GM21526 (cell line): ENCODE measurements at regions not wholly inside any gene's neighbourhood (a gene's known extent, or its start where the extent isn't known, plus 50 kb on each side); places are given as distances from the start of the nearest gene placed in this dataset.

Source experiments
- ATAC-seq: cut with Tn5 transposase; IDR thresholded peaks from one replicate; pipeline ENCODE4 v1.9.1; 2021; ENCODE audit warnings: moderate library complexity; ENCODE audit not compliant: unreplicated experiment, low FRiP score

DNA sequence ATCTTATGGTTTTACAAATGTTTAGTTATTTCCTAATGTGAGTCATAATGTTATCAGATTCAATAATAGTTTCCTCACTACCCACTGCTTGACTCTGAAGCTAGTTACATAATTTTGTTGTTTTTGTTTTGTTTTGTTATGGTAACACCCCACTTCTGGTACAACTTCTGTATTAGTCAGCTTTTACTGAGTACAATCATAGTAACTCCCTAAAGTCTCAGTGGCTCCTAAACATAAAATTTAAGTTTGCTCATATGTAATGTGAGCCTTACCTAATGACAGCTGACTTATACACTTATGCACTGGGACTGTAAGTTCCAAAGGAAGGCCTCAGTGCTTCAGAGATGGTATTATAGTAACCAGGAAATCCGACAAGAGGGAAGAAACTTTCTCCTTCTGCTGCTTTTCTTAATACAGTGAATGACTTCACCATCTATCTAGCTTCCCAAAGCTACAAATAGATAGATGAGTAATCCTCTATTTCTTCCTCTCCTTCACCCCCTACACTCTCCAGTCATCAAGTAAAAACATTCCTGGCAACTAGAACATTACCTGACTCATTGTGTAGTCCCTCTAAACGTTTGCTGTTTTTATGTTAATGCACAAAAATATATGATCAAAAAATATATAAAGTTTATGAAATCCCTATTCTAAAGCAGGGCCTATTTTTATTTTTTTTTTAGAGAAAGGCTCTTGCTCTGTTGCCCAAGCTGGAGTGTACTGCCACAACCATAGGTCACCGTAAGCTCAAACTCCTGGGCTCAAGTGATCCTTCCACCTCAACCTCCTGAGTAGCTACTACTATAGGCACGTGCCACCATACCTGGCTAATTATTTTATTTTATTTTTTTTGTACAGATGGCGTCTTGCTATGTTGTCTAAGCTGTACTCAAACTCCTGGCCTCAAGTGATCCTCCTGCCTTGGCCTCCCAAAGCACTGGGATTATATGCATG is 563.0 kb downstream of the SOX6 start:
- no peak for ATAC-seq

DNA sequence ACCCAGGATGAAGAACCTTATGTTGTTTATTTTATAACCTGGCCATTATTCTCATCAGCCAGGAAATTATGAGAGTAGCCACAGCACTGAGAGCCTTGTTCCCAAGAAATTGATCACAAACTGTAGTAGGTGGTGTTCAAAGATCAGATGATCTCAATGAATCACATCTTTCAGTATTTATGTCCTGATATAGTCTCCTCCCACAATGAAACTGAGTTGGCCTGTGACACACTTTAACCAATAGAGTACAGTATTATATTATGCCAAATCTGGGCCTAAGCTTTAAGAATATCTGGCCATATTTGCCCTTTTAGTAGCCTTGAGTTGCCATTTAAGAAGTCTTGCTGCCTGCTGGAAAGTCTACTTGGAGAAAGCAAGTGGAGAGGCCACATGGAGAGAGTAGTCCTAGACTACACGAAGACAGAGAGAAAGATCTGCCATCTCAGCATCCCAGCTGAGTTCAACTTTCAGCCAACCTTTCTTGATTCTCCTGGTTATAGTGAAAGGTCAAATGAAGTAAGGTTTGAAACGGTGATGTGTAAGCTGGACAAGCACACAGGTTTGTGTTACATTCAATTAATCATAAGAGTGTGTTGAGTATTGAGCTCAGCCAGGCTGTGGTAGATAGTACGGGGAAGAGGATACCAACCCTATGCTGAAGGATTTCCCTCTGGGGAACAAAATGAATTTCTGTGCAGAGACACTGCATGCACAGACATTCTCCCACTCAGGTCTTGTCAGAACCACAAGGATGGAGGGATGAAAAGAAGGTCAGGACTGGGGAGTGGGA is 561.8 kb downstream of the SOX6 start:
- ATAC-seq, result no peak

DNA sequence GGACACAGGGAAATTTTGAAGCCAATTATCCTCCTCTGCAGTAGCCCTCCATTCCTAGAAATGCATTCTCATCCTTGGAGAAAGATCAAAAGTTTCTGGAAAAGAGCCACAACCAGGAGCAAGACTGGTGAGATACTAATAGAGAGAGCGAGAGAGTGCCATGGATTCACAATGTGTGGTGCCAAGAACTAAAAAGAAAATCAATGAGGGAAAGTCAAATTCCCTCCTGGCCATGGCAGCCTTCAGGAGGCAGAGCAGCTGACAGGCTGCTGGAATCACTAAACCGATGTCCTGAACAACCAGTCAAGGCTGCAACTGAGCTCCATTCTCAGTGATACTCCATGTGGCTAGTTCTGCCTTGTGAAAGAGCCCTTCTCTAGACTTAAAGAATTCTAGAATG is 561.0 kb downstream of the SOX6 start:
- no peak for ATAC-seq

DNA sequence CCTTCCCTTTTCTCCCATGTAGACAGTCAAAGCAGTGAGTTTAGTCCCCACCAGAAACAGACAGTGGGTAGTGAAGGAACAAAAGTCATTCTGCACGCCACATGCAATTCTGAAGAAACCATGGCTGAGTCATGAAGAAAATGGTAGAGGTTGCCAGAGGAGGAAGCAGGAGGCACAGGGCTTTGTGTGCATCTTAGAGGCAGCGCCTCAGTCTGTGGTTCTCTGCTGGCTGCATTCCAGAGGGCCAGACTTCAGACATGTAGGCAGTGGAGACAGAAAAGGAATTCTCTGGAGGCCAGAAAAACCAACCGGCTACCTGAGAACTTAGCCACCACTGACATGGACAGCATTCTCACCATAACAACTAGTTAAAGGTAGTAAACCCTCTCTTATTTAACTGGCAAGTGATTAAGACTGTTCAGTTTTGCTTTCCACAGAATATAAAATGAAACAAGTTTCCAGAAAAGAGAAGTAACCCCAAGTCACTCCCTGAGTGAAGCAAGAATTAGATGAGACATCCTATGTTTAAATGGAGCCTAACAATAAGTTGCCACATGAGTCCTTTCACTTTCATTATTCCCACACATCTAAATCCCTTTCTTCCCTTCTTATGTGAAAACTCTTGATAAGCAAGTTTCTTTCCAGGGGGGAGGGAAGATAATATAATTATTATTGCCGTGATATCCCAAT is 556.1 kb downstream of the SOX6 start:
- no peak for ATAC-seq

DNA sequence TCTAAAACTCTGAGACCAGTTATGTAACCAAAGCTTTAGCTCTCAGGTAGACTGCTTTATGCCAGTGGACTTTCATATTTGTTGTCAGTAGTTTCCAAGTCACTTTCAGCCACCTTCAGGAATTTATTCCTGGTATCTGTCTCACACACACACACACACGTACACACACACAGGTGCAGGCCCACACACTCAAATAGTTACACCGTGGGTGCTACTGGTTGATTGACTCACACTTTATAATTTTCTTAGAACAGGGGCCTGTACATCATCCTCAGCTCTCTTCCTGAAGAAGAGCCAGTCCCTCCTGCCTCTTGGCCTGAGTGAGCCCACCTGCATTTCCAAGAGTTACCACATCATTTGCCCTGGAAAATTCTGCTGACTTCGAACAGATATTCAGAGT is 555.2 kb downstream of the SOX6 start:
- no peak for ATAC-seq

DNA sequence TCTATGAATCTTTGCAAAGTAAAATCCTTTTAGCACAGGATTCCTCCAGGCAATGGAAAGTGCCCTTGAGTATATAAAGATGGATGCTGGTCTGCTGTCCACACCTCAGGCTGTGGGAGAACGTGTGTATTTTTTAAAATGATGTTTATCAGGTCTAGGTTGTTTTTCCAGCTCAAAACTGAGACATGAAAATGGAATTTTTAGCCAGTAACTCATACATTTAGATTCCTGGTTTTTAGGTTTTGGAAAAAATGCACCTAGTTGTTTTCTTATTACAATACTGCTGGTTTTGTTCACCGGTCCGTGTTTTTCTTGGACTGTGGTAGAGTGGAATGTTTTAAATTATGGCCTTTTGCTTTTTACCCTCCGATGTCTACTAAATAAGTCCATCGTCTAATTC is 554.7 kb downstream of the SOX6 start:
- no peak for ATAC-seq

DNA sequence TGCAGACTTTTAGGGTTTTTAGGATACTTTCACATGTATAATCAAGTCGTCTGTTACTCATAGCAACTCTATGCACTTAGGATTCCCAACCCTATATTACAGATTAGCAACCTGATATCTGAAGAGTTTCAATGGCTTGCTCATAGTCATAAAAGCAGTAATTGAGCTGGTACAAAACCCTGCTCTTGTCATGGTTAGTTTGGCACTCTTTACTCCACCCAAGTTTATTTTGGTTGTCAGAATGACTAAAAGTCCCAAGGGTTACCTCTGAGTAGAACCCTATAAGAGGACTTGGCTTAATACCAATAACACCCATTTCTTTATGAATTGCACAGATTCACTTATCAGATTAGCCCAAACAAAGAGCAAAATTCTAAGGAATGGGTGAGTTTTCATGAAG is 550.6 kb downstream of the SOX6 start:
- no peak for ATAC-seq

DNA sequence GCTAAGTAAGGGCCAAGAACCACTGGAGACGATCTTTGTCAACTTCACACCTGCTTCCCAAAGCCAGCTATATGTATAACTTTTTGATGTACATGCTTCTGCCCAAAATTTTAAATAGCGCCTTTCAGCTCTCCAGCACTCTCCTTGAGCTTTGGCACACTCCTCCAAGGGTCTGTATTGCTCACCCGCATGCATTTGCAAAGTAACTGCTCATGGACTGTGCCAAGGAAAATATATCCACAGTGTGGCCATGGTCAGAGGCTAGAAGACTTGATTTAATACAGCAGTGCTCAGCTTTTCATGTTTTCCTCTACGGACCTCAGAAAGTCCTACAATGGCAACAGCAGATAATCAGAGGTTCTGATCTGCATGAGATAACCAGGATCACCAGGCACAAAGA is 550.1 kb downstream of the SOX6 start:
- ATAC-seq, result no peak

DNA sequence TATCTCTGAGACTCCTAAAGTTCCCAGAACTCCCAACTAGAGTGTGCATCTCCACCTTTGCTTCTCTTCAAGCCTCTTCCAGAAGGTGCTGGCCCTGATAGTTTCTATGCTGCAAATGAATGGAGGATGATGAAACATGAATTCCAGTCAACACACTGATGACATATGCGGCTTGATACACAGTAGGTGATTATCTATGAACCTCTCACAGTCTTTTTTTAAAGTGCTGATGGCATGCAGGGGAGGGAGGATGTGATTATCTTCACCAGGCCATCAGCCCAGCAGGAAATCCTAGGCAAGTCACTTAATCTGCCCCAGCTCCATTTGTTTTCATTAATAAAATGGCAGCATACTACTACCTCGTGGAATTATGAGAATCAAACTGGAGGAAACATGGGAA is 548.5 kb downstream of the SOX6 start:
- no peak for ATAC-seq

DNA sequence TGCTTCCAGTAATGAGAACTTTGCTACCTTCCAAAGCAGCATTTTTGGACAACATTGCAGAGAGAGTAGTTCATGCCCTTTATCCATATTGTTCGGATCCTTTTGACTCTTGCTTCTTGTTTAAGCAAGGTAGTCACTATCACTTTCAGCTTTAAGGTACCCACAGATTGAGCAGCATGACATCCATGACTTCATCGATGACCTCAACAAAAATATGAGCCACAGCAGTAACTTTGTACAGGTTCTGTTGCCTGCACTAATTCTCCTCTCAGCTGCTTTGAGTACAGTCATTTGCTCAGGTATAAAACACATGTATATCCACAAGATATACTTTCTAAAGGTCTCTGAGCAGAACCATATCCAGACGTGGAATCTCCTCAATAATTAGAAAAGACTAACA is 546.3 kb downstream of the SOX6 start:
- no peak for ATAC-seq

DNA sequence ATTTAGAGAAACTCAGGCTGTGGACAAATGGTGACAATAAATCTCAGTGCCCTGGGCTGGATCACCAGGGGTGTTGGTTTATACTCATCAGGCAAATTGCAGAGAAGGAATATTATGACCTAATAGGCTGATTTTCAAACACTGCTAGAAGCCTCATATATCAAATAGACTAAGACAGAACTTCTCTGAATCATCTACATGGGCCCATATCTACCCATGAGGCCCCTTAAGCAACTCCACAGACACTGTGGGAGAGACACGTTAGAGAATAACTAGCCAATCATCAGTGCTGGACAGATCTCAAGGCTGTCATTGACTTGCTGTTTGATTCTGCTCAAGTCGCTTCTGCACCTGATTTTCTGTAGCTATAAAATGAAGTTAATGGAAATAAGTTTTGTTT is 545.8 kb downstream of the SOX6 start:
- no peak for ATAC-seq

DNA sequence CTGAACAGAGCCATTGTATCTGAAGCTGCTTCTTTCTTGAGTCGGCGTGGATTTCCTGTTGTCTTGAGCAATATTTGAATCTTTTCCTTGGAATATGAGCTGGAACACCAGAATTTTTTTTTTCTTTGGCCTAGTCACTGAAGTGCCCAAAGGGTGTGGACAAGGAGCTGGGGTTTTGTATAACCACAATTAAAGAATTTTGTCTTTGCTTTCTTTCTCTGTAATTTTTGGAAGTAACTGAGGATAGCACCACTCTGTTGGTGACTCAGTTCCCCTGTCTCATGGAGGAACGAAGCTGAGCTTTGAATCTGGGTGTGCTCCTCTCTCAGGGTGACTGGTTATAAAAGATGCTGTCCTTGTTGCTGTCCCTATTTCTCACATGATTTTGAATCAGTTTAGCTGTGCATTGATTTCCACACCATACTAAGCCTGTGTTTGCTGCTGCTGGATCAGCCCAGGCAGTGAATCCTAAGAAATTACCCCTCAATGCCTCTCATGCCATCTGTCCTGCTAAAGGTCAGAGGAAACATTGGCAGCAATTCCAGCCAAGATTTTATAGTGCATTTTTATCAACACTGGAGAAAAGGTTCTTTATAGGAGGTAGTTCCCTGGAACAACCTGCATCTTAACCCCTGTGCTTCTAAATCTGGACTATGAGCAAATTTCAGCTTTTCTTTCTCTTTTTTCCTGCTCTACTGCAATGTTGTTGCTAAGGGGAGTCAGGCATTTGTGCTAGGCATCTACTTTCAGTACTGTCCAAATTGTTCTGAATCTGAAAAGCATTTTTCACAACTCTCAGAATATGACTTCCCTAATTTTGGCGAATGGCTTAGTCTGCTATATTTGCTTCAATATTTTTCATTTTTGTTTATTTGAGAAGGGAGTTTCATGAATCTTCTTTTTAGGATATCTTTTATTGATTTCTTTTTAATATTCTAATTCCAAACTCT is 540.8 kb downstream of the SOX6 start:
- no peak for ATAC-seq

DNA sequence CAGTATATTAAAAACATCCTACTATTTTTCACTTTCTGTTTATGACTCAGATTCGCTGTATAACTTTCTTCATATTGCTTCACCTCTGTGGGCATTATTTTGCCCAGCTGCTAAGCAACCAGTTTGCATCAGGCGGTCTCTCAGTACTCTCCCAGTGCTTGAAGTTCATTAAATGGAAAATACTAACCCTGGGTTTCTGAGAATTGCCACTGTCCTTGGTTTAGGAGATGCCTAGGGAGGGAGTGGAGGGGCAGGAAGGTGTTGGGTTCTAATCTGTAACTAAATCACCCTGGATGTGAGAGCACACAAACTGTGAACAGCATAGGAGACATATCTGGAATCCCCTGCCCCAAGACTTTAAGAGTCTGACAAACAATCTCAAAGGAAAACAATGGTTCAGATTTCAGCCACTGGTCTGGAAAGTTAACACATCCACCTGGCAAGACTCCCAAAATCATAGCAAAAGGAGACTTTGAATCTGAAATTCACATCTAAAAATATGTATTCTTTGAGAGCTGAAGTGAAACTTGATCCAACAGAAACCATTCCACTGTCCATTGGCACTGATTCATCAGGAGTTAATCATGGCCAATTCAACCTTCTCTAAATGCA is 540.0 kb downstream of the SOX6 start:
- no peak for ATAC-seq

DNA sequence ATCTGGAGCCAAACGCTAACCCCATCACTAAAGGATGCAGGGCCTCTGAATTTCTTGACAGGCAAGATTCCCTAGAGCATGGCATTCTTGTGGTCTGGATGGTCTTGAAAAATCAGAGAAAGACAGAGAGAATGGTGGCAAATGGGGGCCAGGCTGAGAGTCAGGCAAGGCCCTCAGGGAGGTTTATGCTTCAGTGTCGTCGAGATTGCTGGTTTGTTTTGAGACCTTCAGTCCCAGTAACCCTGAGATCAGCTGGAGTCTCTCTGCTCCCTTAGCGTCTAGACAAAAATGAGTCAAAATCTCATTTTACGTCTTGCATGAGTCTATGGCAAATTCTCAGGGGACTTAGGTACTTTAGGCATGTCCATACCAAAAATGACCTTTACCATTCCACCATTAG is 539.3 kb downstream of the SOX6 start:
- ATAC-seq, result no peak

DNA sequence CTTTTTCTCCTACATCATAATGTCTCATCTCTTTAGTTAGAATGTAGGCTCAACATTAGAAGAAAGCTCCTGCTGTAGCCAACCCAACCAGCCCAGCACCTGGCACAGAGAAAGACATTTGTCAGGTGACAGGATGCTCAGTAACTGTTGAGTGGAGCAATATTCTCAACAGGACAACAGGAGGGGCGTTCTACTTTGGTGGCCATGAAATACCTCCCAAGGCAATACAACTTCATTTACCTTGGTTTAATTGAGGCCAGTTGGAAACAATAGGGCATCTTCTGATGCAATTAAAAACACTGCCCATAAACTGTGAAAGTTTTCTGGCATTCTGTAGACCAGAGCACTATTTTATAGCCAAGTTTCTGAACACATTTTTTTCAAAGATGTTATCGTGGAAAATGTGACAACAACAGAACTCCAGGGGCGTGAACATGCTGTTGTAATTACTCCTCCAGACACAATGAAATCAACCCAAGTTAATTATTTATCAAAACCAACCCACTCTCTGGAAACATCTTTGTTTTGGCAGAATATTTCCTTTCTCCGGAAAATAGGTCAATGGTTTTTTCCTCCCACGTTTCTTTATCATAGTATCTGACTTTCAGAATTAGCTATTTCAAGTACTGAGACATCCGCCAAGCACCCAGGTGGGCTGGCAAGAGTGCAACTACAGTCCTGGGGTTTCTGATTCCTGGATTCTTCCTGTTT is 538.1 kb downstream of the SOX6 start:
- ATAC-seq, result no peak

DNA sequence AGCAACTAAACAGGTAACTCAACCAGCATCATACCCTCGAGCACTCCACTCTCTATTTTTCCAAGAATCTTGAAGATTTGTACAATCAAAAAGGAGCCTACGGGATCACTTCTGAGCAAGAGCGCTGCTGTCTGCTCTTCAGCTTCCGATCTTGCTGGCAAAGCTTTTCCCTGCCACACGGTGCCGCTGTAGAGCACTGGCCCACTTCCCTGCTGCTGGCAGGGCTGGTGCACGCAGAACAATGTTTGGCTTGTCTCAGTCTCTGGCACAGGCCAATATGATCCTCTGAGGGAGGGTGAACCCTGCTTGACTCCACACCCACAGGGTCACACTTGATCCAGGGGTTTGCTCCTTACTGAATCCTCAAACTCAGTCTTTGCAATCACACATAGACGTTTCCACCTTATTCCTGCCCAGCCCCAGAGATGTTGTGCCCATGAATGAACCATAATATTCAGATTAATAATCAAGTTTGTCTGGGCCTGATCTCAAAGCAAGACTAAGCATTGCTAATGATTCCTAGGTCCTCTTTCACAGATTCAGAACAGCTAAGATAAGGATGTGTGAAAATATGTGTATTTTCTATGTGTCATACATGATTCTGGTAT is 536.6 kb downstream of the SOX6 start:
- peak; percentile 89 for ATAC-seq

DNA sequence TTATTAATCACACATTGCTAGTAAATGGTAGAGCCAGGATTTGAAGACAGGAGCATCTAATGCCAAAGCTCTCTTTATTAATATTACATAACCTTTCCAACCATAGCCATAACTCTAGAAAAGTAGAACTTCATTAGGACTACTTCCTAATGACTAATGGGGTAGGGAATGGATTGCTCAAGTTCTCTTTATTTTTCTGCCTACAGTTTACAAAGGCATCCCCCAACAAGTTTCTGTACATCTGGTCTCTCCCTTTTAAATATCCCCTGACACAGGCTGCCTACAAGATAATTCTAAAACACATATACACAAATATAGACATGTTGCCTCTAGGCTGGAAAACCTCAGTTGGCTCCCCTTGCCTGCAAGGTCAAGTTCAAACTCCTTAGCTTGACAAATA is 534.9 kb downstream of the SOX6 start:
- ATAC-seq, result no peak

DNA sequence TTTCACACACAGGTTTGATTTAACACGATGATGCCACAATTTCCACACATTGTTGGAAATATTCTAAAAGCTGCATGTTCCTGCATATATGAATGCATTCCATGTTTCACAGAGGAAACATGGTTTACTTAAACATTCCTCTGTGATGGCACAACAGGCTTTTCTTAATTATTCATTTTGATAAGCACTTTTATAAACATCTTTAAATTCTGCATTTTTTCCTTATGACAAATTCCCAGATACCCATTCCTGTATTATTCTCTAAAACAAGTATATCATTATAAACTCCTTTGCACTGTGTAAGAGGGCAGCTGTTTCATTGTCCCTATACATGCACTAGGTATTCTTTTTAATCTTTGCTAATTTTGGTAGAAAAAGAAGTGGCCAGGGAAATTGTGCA is 532.3 kb downstream of the SOX6 start:
- ATAC-seq, result no peak
